Germinal center (tissue), 1 donor: ENCODE measurements at regions not wholly inside any gene's neighbourhood (a gene's known extent, or its start where the extent isn't known, plus 50 kb on each side); places are given as distances from the start of the nearest gene placed in this dataset.
"Not testable (repeated sequence)": the region's sequence is repeated elsewhere in the genome, so short reads cannot be mapped to it uniquely, and the experiment has no call there.

ENCODE experiments used
- DNase-seq: peaks from one replicate; pipeline ENCODE4 v3.0.0; 2012; ENCODE audit warnings: mixed read lengths, low spot score

DNA sequence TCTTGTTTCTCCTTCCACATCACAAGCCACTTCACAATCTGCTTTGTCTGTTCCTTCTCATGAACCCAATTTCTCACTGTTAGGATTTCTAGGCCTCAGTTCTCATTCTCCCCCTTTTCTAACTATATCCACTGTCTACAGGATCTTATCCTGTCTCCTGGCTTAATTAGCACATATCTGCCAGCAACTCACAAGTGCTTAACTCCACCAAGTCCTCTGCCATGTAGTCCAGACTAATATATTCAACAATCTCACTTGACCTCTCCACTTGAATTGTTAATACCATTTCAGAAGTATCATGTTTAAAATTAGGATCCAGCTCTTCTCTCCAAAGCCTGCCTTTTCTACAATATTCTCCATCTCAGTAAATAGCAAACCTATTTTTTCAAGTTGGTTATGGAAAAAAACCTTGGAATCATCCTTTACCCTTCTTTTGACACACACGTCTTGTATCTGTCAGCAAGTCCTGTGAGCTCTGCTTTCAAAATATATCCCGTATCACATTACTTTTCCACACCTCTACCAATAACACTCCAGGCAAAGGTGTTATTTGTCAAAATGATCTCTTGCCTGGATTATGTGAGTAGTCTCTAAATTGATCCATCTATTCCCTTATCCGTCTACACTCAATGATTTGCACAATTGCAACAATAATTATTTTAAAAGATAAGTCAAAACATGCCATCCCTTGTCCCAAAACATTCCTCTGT, 127.2 kb upstream of the SLIT2 start:
- DNase-seq: no peak

DNA sequence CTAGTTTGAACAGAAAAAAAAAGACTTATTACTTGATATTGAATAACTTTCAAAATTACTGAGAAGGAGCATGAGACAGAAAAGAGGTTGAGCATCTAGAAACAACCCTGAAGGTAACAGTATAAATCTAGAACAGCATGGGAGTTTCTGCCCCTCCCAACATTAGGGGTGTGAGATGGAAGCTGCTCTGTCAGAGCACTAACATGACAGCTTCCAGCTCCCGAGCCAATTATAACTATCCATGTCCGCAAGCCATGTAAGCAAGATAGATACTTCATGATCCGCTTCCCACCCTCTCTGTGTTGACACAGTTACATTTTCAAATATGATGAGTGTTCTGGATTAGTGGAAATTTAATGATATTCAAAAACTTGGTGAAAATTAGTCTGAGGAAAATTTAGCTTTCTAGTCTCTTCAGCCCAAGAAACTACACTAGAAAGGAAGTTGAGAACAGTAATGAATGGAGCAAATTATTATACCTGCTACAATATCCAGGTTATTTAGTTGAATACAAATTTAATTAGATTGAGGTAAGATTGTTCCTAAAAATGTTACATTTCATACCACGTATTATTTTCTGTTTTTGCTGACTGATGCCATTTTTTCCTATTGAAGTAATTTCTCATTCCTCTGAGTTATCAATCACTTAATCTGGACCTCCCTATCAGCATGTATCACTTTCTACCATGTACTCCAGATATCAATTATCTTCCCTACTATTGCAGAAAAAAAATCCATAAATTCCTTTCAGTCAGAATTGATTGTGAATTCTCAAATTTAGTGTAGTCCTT, 129.3 kb upstream of the SLIT2 start:
- no peak for DNase-seq

DNA sequence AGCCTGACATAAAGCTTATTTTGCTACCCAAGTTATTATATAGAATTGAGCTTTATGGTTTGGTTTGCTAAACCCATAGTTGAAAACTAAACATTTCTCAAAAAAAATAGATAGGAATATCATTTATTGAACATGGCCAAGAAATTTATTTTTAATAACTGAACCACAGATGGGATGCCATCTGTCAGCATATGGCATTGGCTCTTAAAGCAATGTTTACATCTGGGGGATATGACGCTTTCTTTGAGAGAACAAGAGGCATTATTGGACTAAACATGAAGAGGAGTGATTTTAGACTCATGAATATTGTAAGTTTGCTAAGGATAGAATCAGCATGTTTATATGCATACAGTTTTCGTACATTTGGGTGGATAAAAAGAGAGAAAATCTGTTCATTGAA, 132.6 kb upstream of the SLIT2 start:
- no peak for DNase-seq

DNA sequence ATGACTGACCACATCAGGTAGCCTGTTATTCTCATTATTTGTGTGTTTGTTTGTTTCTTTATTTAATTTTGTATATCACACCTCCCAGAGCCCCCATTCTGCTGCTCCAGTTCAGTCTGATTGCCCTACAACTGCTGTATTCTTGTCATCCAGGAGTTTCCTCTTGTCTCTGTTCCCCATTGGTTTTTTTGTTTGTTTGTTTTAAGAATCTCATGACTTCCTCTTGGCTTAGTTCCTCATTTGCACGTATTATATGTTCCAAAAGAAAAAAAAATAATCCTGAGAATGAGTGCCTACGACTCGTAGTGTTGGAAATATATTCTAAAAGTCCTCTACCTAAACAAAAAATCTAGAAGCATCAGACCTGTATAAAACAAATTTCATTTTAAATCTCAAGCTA, 142.3 kb upstream of the SLIT2 start:
- DNase-seq: no peak

GRCh38 chr4:20106921-20107320, 144.8 kb upstream of the SLIT2 start:
- DNase-seq: no peak

GRCh38 chr4:20101831-20102230, 149.9 kb upstream of the SLIT2 start:
- DNase-seq: no peak

GRCh38 chr4:20096911-20097310, 154.8 kb upstream of the SLIT2 start:
- no peak for DNase-seq

- no peak for DNase-seq
Observed at GRCh38 chr4:20095805-20096541, 155.7 kb upstream of the SLIT2 start.

DNA sequence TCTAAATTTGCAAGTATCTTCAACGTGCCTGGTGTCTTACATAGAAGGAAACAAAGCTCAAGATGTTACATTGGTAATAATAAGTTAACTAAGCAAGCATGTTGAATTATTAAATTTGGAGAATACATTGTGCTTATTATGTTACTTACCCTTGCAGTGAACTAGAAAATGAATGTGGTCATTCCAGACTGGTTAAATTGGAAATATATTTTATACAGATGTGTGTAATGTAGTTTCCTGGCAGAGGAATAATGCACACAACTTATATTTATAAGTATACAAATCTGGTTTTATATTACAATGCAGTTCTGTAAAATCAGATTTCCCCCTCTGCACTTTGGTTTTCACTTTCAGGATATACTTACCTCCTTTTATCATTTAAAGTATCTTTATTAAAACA, 159.9 kb upstream of the SLIT2 start:
- no peak for DNase-seq

DNA sequence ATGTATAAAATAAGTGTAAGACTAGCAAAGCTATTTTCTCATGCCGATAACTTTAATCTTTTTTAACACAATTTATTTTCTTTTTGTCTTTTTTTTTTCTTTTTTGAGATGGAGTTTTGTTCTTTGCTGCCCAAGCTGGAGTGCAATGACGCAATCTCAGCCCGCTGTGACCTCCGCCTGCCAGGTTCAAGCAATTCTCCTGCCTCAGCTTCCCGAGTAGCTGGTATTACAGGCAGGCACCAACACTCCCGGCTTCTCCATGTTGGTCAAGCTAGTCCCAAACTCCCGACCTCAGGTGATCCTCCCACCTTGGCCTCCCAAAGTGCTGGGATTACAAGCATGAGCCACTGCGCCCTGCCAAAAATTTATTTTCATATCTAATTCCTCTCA, 164.2 kb upstream of the SLIT2 start:
- no peak for DNase-seq

- no peak for DNase-seq
Observed at GRCh38 chr4:20086799-20087521, 164.7 kb upstream of the SLIT2 start.

- DNase-seq: no peak
Observed at GRCh38 chr4:20086067-20086798, 165.5 kb upstream of the SLIT2 start.

- no peak for DNase-seq
Observed at GRCh38 chr4:20085653-20086052, 166.1 kb upstream of the SLIT2 start.

DNA sequence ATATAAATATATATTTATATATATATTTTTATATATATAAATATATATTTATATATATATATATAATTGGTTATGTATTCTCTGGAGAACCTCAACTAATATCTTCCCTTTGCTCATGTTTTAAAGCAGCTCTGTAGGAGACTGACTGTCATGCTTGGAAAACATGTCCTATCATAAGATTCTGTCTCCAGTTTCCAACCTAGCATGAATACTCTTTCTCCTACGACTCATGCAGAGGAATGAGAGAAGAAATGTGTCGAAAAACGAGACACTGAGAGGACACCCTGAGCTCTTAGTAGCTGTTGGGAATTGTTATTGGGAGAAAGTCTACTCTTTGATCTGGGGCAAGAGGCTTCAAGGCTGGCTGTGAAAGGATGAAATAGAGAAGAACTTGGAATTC, 166.5 kb upstream of the SLIT2 start:
- DNase-seq: no peak

DNA sequence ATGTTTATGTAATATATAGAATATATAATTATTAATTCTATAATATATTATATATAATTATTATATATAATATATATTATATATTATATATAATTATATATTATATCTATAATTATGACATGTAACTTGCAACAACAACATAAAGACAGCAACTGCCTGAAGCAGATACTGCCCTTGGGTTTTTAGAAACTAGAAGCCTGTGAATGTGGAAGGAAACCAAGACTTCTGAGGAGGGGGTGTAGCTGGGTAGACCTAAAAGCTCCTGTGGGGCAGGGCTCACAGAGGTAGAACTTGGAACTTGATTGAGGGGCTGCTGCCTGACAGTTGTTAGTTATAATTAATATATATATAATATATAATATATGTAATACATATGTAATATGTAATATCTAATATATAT, 167.2 kb upstream of the SLIT2 start:
- no peak for DNase-seq

DNA sequence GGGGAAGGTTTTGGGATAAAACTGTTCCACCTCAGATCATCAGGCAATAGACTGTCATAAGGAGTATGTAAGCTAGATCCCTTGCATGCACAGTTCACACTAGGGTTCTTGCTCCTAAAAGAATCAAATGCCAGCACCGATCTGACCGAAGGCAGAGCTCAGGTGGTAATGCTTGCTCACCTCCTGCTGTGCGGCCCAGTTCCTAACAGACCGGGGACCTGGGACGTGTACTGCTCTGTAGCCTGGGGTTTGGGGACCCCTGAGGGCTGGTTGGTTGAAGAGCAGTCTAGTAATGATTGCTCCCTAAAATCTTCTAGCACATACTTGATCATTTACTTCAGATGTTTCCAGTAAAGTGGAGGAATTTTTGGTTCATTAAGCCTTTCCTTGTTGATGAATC, 173.1 kb upstream of the SLIT2 start:
- DNase-seq: no peak

DNA sequence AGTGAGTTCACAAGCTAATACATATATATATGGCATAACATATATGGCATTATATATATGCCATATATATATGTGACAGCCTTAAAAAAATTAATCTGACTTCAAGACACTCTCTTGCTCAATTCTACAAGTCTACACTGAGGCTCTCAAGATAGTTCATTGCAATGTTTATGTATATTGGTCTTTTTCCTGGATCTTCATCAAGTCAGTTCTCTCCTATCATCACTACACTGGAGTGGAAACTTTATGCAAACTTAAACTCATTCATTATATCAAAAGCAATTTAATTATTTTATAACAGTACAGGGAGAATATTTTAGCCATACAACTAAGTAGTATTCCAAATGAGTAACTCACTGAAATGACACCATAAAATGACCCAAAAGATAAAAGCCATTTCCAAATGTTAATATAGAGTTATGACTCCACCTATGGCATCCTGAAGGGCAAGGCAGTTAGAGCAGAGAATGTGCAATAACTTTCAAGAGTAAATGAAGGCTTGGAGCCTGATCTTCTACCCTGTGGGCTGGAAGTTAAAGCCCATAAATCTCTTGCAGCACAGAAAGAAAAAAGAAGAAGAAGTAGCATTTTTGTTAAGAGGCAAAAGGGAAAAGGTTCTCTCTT, 176.3 kb upstream of the SLIT2 start:
- DNase-seq: no peak

DNA sequence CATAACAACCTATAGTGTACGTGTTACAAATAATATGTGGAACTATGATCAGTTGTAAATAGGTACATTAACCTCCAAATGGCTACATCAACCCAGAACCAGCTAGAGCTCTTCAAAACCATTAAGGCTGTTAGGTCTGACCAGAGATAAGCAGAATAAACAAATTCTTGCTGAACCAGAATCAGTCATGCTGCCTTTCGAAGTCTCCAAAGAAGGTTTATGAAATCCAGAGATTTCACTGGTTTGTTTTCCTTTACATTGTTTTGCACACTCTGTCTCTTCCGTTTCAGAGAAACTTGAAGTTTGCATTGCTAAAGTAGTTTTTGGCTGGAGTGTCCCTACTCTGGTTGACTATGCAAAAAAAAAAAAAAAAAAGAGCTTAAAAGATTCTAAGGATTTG, 177.3 kb upstream of the SLIT2 start:
- no peak for DNase-seq

DNA sequence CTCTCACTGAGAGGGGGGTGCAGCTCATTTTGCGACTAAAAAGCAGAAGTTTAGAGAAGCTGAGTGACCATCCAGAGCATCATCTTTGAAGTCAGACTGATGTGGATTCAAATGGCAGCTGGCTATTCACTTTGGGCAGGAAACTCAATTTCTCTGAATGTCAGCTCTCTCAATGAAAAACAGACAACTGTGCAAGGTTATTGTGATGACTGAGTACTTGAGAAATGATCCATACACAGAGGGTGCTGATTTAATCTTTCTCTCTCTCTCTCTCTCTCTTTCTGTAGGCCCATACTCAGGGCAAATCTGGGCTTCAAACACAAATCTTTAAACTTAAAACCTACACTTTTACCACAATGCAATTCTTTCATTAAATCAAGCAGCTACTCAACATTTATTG, 185.8 kb upstream of the SLIT2 start:
- DNase-seq: no peak

GRCh38 chr4:20062857-20063256, 188.8 kb upstream of the SLIT2 start:
- not testable (repeated sequence) for DNase-seq

DNA sequence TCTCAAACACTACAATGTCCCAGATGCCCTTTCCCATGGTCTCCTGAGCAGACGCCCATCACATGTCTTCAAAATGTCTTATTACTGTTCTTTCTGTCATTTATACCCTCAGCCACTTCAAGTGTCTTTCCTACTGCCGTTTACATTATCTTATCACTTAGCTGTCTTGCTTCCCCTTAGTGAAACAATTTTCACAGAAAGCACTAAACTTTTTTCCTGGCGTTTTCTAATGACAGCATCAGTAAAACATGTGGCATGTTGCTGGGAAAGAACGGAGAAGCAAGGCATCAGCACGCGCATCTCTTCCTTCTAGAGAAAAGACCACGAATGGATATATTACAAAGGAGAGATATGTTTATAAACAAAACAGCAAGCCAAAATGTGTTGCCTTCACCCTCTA, 189.7 kb upstream of the SLIT2 start:
- DNase-seq: no peak
